Subcutaneous abdominal adipose tissue (tissue), 5 donors: ENCODE measurements at regions not wholly inside any gene's neighbourhood (a gene's known extent, or its start where the extent isn't known, plus 50 kb on each side); places are given as distances from the start of the nearest gene placed in this dataset.

ENCODE experiments used
- H3K27ac ChIP-seq: one replicate; pipeline ENCODE4 v1.7.0; 2013; ENCODE audit warnings: low read depth, mild to moderate bottlenecking, inconsistent platforms, low read length, moderate library complexity
- H3K27me3 ChIP-seq, 5 donors: one replicate each; pipeline ENCODE4 v1.7.0; 2013; ENCODE audit warnings: low read length in 5 of 5, inconsistent platforms in 1 of 5; ENCODE audit not compliant: control insufficient read depth in 5 of 5, insufficient read depth in 4 of 5
- H3K36me3 ChIP-seq, 5 donors: one replicate each; pipeline ENCODE4 v1.7.0; 2013; ENCODE audit warnings: low read length in 5 of 5; ENCODE audit not compliant: control insufficient read depth in 5 of 5, insufficient read depth in 5 of 5
- H3K4me1 ChIP-seq, 5 donors: one replicate each; pipeline ENCODE4 v1.7.0; 2013; ENCODE audit warnings: low read length in 5 of 5, mild to moderate bottlenecking in 3 of 5, moderate library complexity in 1 of 5; ENCODE audit not compliant: control insufficient read depth in 5 of 5, insufficient read depth in 5 of 5
- H3K4me3 ChIP-seq, 5 donors: one replicate each; pipeline ENCODE4 v1.7.0; 2013; ENCODE audit warnings: low read length in 5 of 5, low read depth in 1 of 5
- H3K9ac ChIP-seq, 5 donors: one replicate each; pipeline ENCODE4 v1.7.0; 2013; ENCODE audit warnings: low read length in 5 of 5, mild to moderate bottlenecking in 4 of 5, moderate library complexity in 3 of 5
- H3K9me3 ChIP-seq, 5 donors: one replicate each; pipeline ENCODE4 v1.7.0; 2013; ENCODE audit warnings: low read length in 5 of 5; ENCODE audit not compliant: control insufficient read depth in 5 of 5
- donor health status: healthy.
- donor health status: healthy.
- donor health status: healthy.
- donor health status: healthy.
- donor health status: healthy.

DNA sequence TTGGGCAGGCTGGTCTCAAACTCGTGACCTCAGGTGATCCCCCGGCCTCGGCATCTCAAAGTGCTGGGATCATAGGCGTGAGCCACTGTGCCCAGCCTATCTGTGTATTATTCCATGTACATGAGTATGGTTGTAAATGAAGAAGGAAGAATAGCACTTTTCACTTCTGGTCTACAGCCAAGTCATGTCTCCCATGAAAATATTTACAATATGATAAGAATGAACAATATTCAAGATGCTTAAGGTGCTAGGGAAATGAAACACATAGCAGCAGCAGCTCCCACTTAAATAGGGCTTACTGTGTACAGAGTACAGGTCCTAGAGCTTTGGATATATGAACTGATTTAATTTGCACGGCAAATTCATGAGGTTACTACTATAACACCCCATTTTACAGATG lies 70.3 kb upstream of the COL5A2 start:
- H3K4me1 ChIP-seq, result peaks cover 0 to 16% (median 13%) of the 10 kb centered on the region in 5 donors

GRCh38 chr2:189252991-189253675 lies 73.6 kb upstream of the COL5A2 start:
- Histone ChIP-seq H3K9ac (no peak overlapping the region), H3K36me3 (no peaks in the 10 kb centered on the region), H3K4me1 (peaks cover 0 to 17% (median 9%) of the 10 kb centered on the region in 5 donors), H3K27ac (peak overlapping the region; percentile 86), H3K27me3 (no peaks in the 10 kb centered on the region), H3K4me3 (no peak overlapping the region), H3K9me3 (no peaks in the 10 kb centered on the region)

More for the DNA sequence above, 70.3 kb upstream of the COL5A2 start:
- no peak overlapping the region for H3K4me3 ChIP-seq
- no peaks in the 10 kb centered on the region for H3K36me3 ChIP-seq
- no peaks in the 10 kb centered on the region for H3K9me3 ChIP-seq
- no peaks in the 10 kb centered on the region for H3K27me3 ChIP-seq
- H3K27ac ChIP-seq, result no peak overlapping the region
- H3K9ac ChIP-seq, result no peak overlapping the region

GRCh38 chr2:189253836-189254235 lies 74.3 kb upstream of the COL5A2 start:
- Histone ChIP-seq H3K4me3 (no peak overlapping the region), H3K9me3 (no peaks in the 10 kb centered on the region), H3K36me3 (no peaks in the 10 kb centered on the region), H3K27ac (peak overlapping the region; percentile 86), H3K27me3 (no peaks in the 10 kb centered on the region), H3K4me1 (peaks cover 0 to 17% (median 5%) of the 10 kb centered on the region in 5 donors), H3K9ac (peak overlapping the region in 1 of 5 donors; percentile 38)

- Histone ChIP-seq H3K27me3 (no peaks in the 10 kb centered on the region), H3K9me3 (no peaks in the 10 kb centered on the region), H3K9ac (peak overlapping the region in 1 of 5 donors; percentile 38), H3K27ac (peak overlapping the region; percentile 86), H3K4me1 (peaks cover 0 to 17% (median 7%) of the 10 kb centered on the region in 5 donors), H3K36me3 (no peaks in the 10 kb centered on the region), H3K4me3 (no peak overlapping the region)
Measured at GRCh38 chr2:189254268-189254883, 74.8 kb upstream of the COL5A2 start.

GRCh38 chr2:189255711-189256110 lies 76.2 kb upstream of the COL5A2 start:
- Histone ChIP-seq H3K27me3 (no peaks in the 10 kb centered on the region), H3K4me1 (peaks cover 0 to 17% (median 7%) of the 10 kb centered on the region in 5 donors), H3K27ac (no peak overlapping the region), H3K9ac (no peak overlapping the region), H3K4me3 (no peak overlapping the region), H3K9me3 (no peaks in the 10 kb centered on the region), H3K36me3 (no peaks in the 10 kb centered on the region)

- Histone ChIP-seq H3K27ac (no peak overlapping the region), H3K4me3 (no peak overlapping the region), H3K9me3 (no peaks in the 10 kb centered on the region)
Measured at GRCh38 chr2:189258616-189259365, 79.2 kb upstream of the COL5A2 start.

DNA sequence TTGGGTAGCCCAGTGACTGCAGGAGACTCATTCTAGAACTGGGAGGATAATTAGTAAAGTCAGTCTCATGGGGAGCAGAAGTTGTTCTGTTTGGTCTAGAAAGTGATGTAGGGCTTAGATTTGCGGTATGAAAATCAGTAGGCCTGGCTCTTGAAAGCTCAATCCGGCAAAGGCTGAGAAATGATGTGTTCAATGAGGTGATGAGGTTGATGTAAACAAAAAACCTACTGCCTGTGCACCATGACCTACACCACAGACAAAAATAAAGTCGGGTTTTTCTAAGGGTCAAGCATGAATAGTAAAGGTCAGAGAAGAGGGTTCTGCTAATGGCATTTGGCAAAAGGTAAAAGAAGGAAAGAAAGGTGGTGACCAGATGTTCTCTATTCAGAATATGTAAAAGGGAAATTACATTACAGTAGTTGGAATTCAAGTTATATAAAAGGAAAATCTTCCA lies 80.8 kb upstream of the COL5A2 start:
- H3K27me3 ChIP-seq, result no peaks in the 10 kb centered on the region
- no peaks in the 10 kb centered on the region for H3K9me3 ChIP-seq
- no peak overlapping the region for H3K27ac ChIP-seq
- no peak overlapping the region for H3K9ac ChIP-seq
- peaks cover 0 to 12% (median 6%) of the 10 kb centered on the region in 5 donors for H3K4me1 ChIP-seq
- H3K4me3 ChIP-seq, result no peak overlapping the region
- H3K36me3 ChIP-seq, result no peaks in the 10 kb centered on the region

More at GRCh38 chr2:189258616-189259365, 79.2 kb upstream of the COL5A2 start:
- H3K36me3 ChIP-seq, result no peaks in the 10 kb centered on the region
- H3K9ac ChIP-seq, result no peak overlapping the region
- H3K27me3 ChIP-seq, result no peaks in the 10 kb centered on the region
- H3K4me1 ChIP-seq, result peaks cover 0 to 17% (median 10%) of the 10 kb centered on the region in 5 donors

GRCh38 chr2:189261431-189261841 lies 81.9 kb upstream of the COL5A2 start:
- Histone ChIP-seq H3K4me3 (no peak overlapping the region), H3K27me3 (no peaks in the 10 kb centered on the region), H3K4me1 (peaks cover 0 to 12% (median 6%) of the 10 kb centered on the region in 5 donors), H3K9me3 (peaks cover 0 to 2% (median 0%) of the 10 kb centered on the region in 5 donors), H3K27ac (no peak overlapping the region), H3K36me3 (no peaks in the 10 kb centered on the region), H3K9ac (no peak overlapping the region)

- Histone ChIP-seq H3K4me1 (peaks cover 0 to 12% (median 6%) of the 10 kb centered on the region in 5 donors), H3K27me3 (no peaks in the 10 kb centered on the region), H3K9me3 (peaks cover 0 to 2% (median 0%) of the 10 kb centered on the region in 5 donors), H3K36me3 (no peaks in the 10 kb centered on the region), H3K4me3 (no peak overlapping the region), H3K9ac (no peak overlapping the region), H3K27ac (no peak overlapping the region)
Measured at GRCh38 chr2:189261916-189262315, 82.4 kb upstream of the COL5A2 start.
